ENCODE measurements at regions not wholly inside any gene's neighbourhood (a gene's known extent, or its start where the extent isn't known, plus 50 kb on each side); places are given as distances from the start of the nearest gene placed in this dataset.

- TF ChIP-seq CTCF (CRISPR knock-in tag; IDR thresholded peaks at IDR 0.05) = no peak
- TF ChIP-seq SKIL (CRISPR knock-in tag; IDR thresholded peaks at IDR 0.05; ENCODE audit: borderline replicate concordance) = no peak
- no peak for TF ChIP-seq FOXA1 (IDR thresholded peaks at IDR 0.05)
- TF ChIP-seq FOXA1 (CRISPR knock-in tag; IDR thresholded peaks at IDR 0.05) = no peak
- no peak for TF ChIP-seq SP140L (CRISPR knock-in tag; IDR thresholded peaks at IDR 0.05; ENCODE audit: borderline replicate concordance)
- no peak for TF ChIP-seq ATF1 (CRISPR knock-in tag; IDR thresholded peaks at IDR 0.05)
- TF ChIP-seq POLR2A (IDR thresholded peaks at IDR 0.05; ENCODE audit: insufficient read depth in 1 of 2, low read depth in 2 of 2, low read length in 2 of 2) = no peak
- TF ChIP-seq CBX1 (IDR thresholded peaks at IDR 0.05; ENCODE audit: low read depth) = no peak
- TF ChIP-seq NR2F1 (CRISPR knock-in tag; IDR thresholded peaks at IDR 0.05) = no peak
- TF ChIP-seq ZNF138 (CRISPR knock-in tag; IDR thresholded peaks at IDR 0.05; ENCODE audit: low read depth) = no peak
- no peak for TF ChIP-seq ZKSCAN1 (IDR thresholded peaks at IDR 0.05; ENCODE audit: low read length)
- no peak for TF ChIP-seq EP300 (IDR thresholded peaks at IDR 0.05; ENCODE audit: low read depth in 2 of 2, low read length in 2 of 2)
- no peak for TF ChIP-seq EP300 (CRISPR knock-in tag; IDR thresholded peaks at IDR 0.05; ENCODE audit: borderline replicate concordance)
- TF ChIP-seq TGIF2 (CRISPR knock-in tag; IDR thresholded peaks at IDR 0.05) = no peak
- TF ChIP-seq ZNF446 (CRISPR knock-in tag; IDR thresholded peaks at IDR 0.05) = no peak
Observed at GRCh38 chr13:71115301-71115700, 751.7 kb downstream of the DACH1 start.
